HCT116 (cell line): ENCODE measurements at regions not wholly inside any gene's neighbourhood (a gene's known extent, or its start where the extent isn't known, plus 50 kb on each side); places are given as distances from the start of the nearest gene placed in this dataset.

Source experiments
- ATAC-seq: fragments of 200-7000 bp; cut with Tn5 transposase; 2 replicates; pipeline ENCODE4 v1.9.1; 2020; ENCODE audit warnings: mild to moderate bottlenecking, moderate library complexity
- BruUV-seq: library from RNA; stranded (reverse); fragments of 400-500 nt; replicated peaks from 2 replicates; lab custom pipeline; 2021; lab: Mats Ljungman, UMichigan
- CTCF ChIA-PET: fragments of 300-600 bp; sonication (Branson Sonifier 250); formaldehyde crosslinking; loops from one replicate; lab custom pipeline; 2021; ENCODE audit warnings: antibody characterized with exemption; lab: Charles Lee
- POLR2A ChIA-PET: fragments of 300-600, 350-600 bp; sonication (Branson Sonifier 250); formaldehyde crosslinking; loops from one replicate; lab custom pipeline; 2021; ENCODE audit warnings: antibody characterized with exemption; lab: Charles Lee
- RAD21 ChIA-PET, 2 experiments: fragments of 300-600 bp; sonication (Branson Sonifier 250); formaldehyde crosslinking; loops; one replicate each; lab custom pipeline; 2023; ENCODE audit warnings: low total read pairs in 2 of 2; ENCODE audit not compliant: uncharacterized antibody in 2 of 2, unreplicated experiment in 2 of 2, low non-redundant PET in 1 of 2; lab: Charles Lee
- DNase-seq: peaks from one replicate; pipeline ENCODE4 v3.0.0-alpha.2; 2010; ENCODE audit warnings: low read depth, low spot score
- H2AFZ ChIP-seq: fragments of 200-600 bp; shearing (Covaris generic), sonication (generic); 2 replicates; pipeline ENCODE4 v1.6.1; 2017; ENCODE audit warnings: low read depth, mixed run types, mixed read lengths, antibody characterized with exemption, low read length; ENCODE audit not compliant: poor library complexity, severe bottlenecking
- H3K27ac ChIP-seq: 2 replicates; pipeline ENCODE4 v1.5.1; 2012; ENCODE audit warnings: low read depth, low read length
- H3K27me3 ChIP-seq: fragments of 200-600 bp; sonication (generic); 2 replicates; pipeline ENCODE4 v1.6.1; 2016; ENCODE audit warnings: mixed run types, low read length, mixed read lengths; ENCODE audit not compliant: insufficient read depth
- H3K36me3 ChIP-seq, 2 experiments: fragments of 200-500 bp in 1 of 2; fragments of 200-600 bp in 1 of 2; sonication (Bioruptor generic) in 1 of 2; sonication (generic) in 1 of 2; 2 replicates each; pipeline versions ENCODE4 v1.5.1 to v1.6.1; 2014 to 2016; ENCODE audit warnings: low read length in 2 of 2, inconsistent platforms in 1 of 2, mixed read lengths in 1 of 2, mixed run types in 1 of 2; ENCODE audit not compliant: insufficient read depth in 2 of 2, control insufficient read depth in 1 of 2
- H3K4me1 ChIP-seq, 2 experiments: fragments of 200-600 bp in 1 of 2; sonication (generic) in 1 of 2; 2 replicates each; pipeline versions ENCODE4 v1.5.1 to v1.6.1; 2012 to 2017; ENCODE audit warnings: low read length in 2 of 2, inconsistent platforms in 1 of 2, mild to moderate bottlenecking in 1 of 2, mixed read lengths in 1 of 2, mixed run types in 1 of 2, moderate library complexity in 1 of 2; ENCODE audit not compliant: insufficient read depth in 2 of 2, control insufficient read depth in 1 of 2
- H3K4me2 ChIP-seq: fragments of 200-600 bp; sonication (generic); 2 replicates; pipeline ENCODE4 v1.6.1; 2017; ENCODE audit warnings: mixed run types, low read length, mixed read lengths
- H3K4me3 ChIP-seq, 2 experiments: fragments of 200-600 bp in 1 of 2; sonication (generic) in 1 of 2; replicated peaks in 1 of 2; 2 replicates each; pipeline ENCODE4 v1.5.1; 2011 to 2016; ENCODE audit warnings: low read length in 2 of 2, control low read depth in 1 of 2, low read depth in 1 of 2, mild to moderate bottlenecking in 1 of 2, mixed read lengths in 1 of 2, mixed run types in 1 of 2
- H3K79me2 ChIP-seq: fragments of 200-600 bp; sonication (generic); 2 replicates; pipeline ENCODE4 v1.6.1; 2017; ENCODE audit warnings: mild to moderate bottlenecking, mixed run types, low read length, moderate library complexity, mixed read lengths; ENCODE audit not compliant: insufficient read depth
- H3K9ac ChIP-seq: fragments of 200-600 bp; sonication (generic); 2 replicates; pipeline ENCODE4 v1.6.1; 2016; ENCODE audit warnings: low read length, mixed read lengths
- H3K9me2 ChIP-seq: fragments of 200-600 bp; sonication (generic), shearing (Covaris generic); 2 replicates; pipeline ENCODE4 v1.6.1; 2017; ENCODE audit warnings: mixed run types, mild to moderate bottlenecking, moderate library complexity; ENCODE audit not compliant: insufficient read depth
- H3K9me3 ChIP-seq, 2 experiments: fragments of 200-500 bp in 1 of 2; fragments of 200-600 bp in 1 of 2; sonication (Bioruptor generic) in 1 of 2; sonication (generic) in 1 of 2; 2 replicates each; pipeline ENCODE4 v1.6.1; 2014 to 2017; ENCODE audit warnings: low read length in 2 of 2, mixed read lengths in 2 of 2, inconsistent platforms in 1 of 2, low read depth in 1 of 2, mild to moderate bottlenecking in 1 of 2, mixed run types in 1 of 2, moderate library complexity in 1 of 2; ENCODE audit not compliant: control insufficient read depth in 1 of 2, insufficient read depth in 1 of 2
- H4K20me1 ChIP-seq: fragments of 200-600 bp; sonication (generic), shearing (Covaris generic); 2 replicates; pipeline ENCODE4 v1.6.1; 2017; ENCODE audit warnings: mixed run types, mild to moderate bottlenecking, moderate library complexity; ENCODE audit not compliant: insufficient read depth
- ATF3 ChIP-seq: IDR thresholded peaks from 2 replicates; pipeline ENCODE4 v1.6.1; 2012
- CBX3 ChIP-seq: IDR thresholded peaks from 2 replicates; pipeline ENCODE4 v1.6.1; 2012; ENCODE audit warnings: low read depth
- CEBPB ChIP-seq: IDR thresholded peaks from 2 replicates; pipeline ENCODE4 v1.6.1; 2012; ENCODE audit warnings: low read depth
- EGR1 ChIP-seq: IDR thresholded peaks from 2 replicates; pipeline ENCODE4 v1.6.1; 2012; ENCODE audit warnings: low read depth
- ELF1 ChIP-seq: IDR thresholded peaks from 2 replicates; pipeline ENCODE4 v1.6.1; 2012; ENCODE audit warnings: low read depth, borderline replicate concordance
- EZH2 ChIP-seq: fragments of 200-600 bp; sonication (generic); IDR thresholded peaks from 2 replicates; pipeline ENCODE4 v1.6.1; 2017; ENCODE audit warnings: antibody characterized with exemption, mixed run types
- EZH2phosphoT487 ChIP-seq: fragments of 200-600 bp; IDR thresholded peaks from 2 replicates; pipeline ENCODE4 v1.6.1; 2018; ENCODE audit warnings: antibody characterized with exemption, borderline replicate concordance
- FOSL1 ChIP-seq: IDR thresholded peaks from 2 replicates; pipeline ENCODE4 v1.6.1; 2012; ENCODE audit warnings: low read depth
- MAX ChIP-seq: IDR thresholded peaks from 2 replicates; pipeline ENCODE4 v1.6.1; 2012
- POLR2A ChIP-seq: IDR thresholded peaks from 2 replicates; pipeline ENCODE4 v1.7.0; 2011; ENCODE audit warnings: borderline replicate concordance; ENCODE audit not compliant: insufficient read depth, insufficient read length; ENCODE audit errors: extremely low read depth
- POLR2AphosphoS5 ChIP-seq: IDR thresholded peaks from 2 replicates; pipeline ENCODE4 v1.6.1; 2011; ENCODE audit warnings: mild to moderate bottlenecking, low read depth, low read length, moderate library complexity
- RAD21 ChIP-seq: IDR thresholded peaks from 2 replicates; pipeline ENCODE4 v1.6.1; 2012; ENCODE audit warnings: low read depth, mild to moderate bottlenecking
- REST ChIP-seq: IDR thresholded peaks from 2 replicates; pipeline ENCODE4 v1.6.1; 2012; ENCODE audit warnings: low read depth
- SIN3A ChIP-seq: IDR thresholded peaks from 2 replicates; pipeline ENCODE4 v1.6.1; 2012; ENCODE audit warnings: low read depth
- SP1 ChIP-seq: IDR thresholded peaks from 2 replicates; pipeline ENCODE4 v1.6.1; 2012; ENCODE audit warnings: low read depth
- SRF ChIP-seq: IDR thresholded peaks from 2 replicates; pipeline ENCODE4 v1.6.1; 2012; ENCODE audit warnings: low read depth
- YY1 ChIP-seq: IDR thresholded peaks from 2 replicates; pipeline ENCODE4 v1.6.1; 2011; ENCODE audit warnings: low read length, low read depth, moderate library complexity, mild to moderate bottlenecking; ENCODE audit not compliant: insufficient replicate concordance; ENCODE audit errors: extremely low read depth
- ZBTB33 ChIP-seq: IDR thresholded peaks from 2 replicates; pipeline ENCODE4 v1.6.1; 2011; ENCODE audit warnings: mild to moderate bottlenecking, low read length, moderate library complexity; ENCODE audit not compliant: insufficient replicate concordance; ENCODE audit errors: extremely low read depth
- ZFX ChIP-seq: fragments of 450-650 bp; IDR thresholded peaks from 2 replicates; pipeline ENCODE4 v1.6.1; 2017
- ZNF274 ChIP-seq: fragments of 200-500 bp; sonication (Bioruptor generic); IDR thresholded peaks from 2 replicates; pipeline ENCODE4 v1.6.1; 2014; ENCODE audit warnings: mild to moderate bottlenecking, low read depth, low read length, inconsistent platforms
- intact Hi-C: fragments of 100-400 bp; cut with micrococcal nuclease; formaldehyde crosslinking; loops from 2 replicates; pipeline ENCODE4 v1.10.0; 2022

- no peaks in the 10 kb centered on the region for H3K36me3 ChIP-seq
- no peak overlapping the region for H3K9ac ChIP-seq
- no peaks in the 10 kb centered on the region for H4K20me1 ChIP-seq
- TF ChIP-seq EZH2 (no peak), CBX3 (no peak), POLR2A (no peak), REST (no peak), RAD21 (no peak), ATF3 (no peak), MAX (no peak), EZH2phosphoT487 (no peak), SRF (no peak), EGR1 (no peak), ZBTB33 (no peak), YY1 (no peak), ZFX (no peak), POLR2AphosphoS5 (no peak), ZNF274 (no peak), SIN3A (no peak), CEBPB (no peak), FOSL1 (no peak), SP1 (no peak), ELF1 (no peak)
- POLR2A ChIA-PET: no interaction called here
- H3K79me2 ChIP-seq: no peaks in the 10 kb centered on the region
- BruUV-seq: no TSS peak
- H3K4me1 ChIP-seq: no peaks in the 10 kb centered on the region
- RAD21 ChIA-PET: no interaction called here
- peaks cover 0 to 20% of the 10 kb centered on the region in 2 experiments; a peak in 3 of 4 replicates for H3K9me3 ChIP-seq
- H3K9me2 ChIP-seq: no peaks in the 10 kb centered on the region
- intact Hi-C loops: no loop called here
- H3K27me3 ChIP-seq: no peaks in the 10 kb centered on the region
- H3K4me2 ChIP-seq: no peak overlapping the region
- no peak overlapping the region for H3K27ac ChIP-seq
- no peak for ATAC-seq
- H2AFZ ChIP-seq: no peak overlapping the region
- DNase-seq: no peak
- CTCF ChIA-PET: no interaction called here
- no peak overlapping the region for H3K4me3 ChIP-seq
Measured at GRCh38 chr5:25964009-25964372, 1074.4 kb downstream of the CDH9 start.
